ENCODE measurements at regions not wholly inside any gene's neighbourhood (a gene's known extent, or its start where the extent isn't known, plus 50 kb on each side); places are given as distances from the start of the nearest gene placed in this dataset.

- TF ChIP-seq CTCF (IDR thresholded peaks at IDR 0.05; ENCODE audit: low read depth, low read length) (no peak), EZH2phosphoT487 (IDR thresholded peaks at IDR 0.05; ENCODE audit: low read depth) (no peak)
Measured at GRCh38 chr18:4551001-4551360, 95.9 kb upstream of the DLGAP1 start.
